HepG2 (cell line): ENCODE measurements at regions not wholly inside any gene's neighbourhood (a gene's known extent, or its start where the extent isn't known, plus 50 kb on each side); places are given as distances from the start of the nearest gene placed in this dataset.

ENCODE experiments used
- ATAC-seq: fragments of 200-7000 bp; cut with Tn5 transposase; 3 replicates; pipeline ENCODE4 v1.9.1; 2020; ENCODE audit warnings: mild to moderate bottlenecking, moderate library complexity
- BruUV-seq: library from RNA; stranded (reverse); fragments of 400-500 nt; replicated peaks from 2 replicates; lab custom pipeline; 2021; lab: Mats Ljungman, UMichigan
- CTCF ChIA-PET: fragments of 300-600 bp; formaldehyde crosslinking; extraction: SDS; loops from one replicate; lab custom pipeline; 2021; ENCODE audit warnings: low total read pairs, inconsistent platforms, low intra/inter-chr PET ratio; lab: Yijun Ruan, JAX
- POLR2A ChIA-PET: fragments of 350-600 bp; sonication (Branson Sonifier 250); formaldehyde crosslinking; loops from one replicate; lab custom pipeline; 2020; ENCODE audit warnings: antibody characterized with exemption, inconsistent platforms; lab: Yijun Ruan, JAX
- DNase-seq: peaks from one replicate; pipeline ENCODE4 v3.0.0-alpha.2; 2015; ENCODE audit warnings: low spot score
- FAIRE-seq: peaks from 3 replicates; lab custom pipeline; 2011; peaks lifted over from hg19 to GRCh38; lab: Jason Lieb, UNC
- H2AFZ ChIP-seq: one replicate; pipeline ENCODE4 v1.6.1; 2011; ENCODE audit warnings: low read length, inconsistent platforms
- H3K27ac ChIP-seq: fragments of 300-600 bp; 3 replicates; pipeline ENCODE4 v1.8.0; 2011; ENCODE audit warnings: mixed run types, mild to moderate bottlenecking, mixed read lengths, low read length, inconsistent platforms; ENCODE audit not compliant: insufficient read depth; ENCODE audit errors: extremely low read length
- H3K27me3 ChIP-seq, 2 experiments: fragments of 200-600 bp in 1 of 2; 2 replicates in 1 of 2; 3 replicates in 1 of 2; pipeline versions ENCODE4 v1.6.0 to v1.8.0; 2011; ENCODE audit warnings: low read length in 2 of 2, mild to moderate bottlenecking in 2 of 2, moderate library complexity in 2 of 2, inconsistent platforms in 1 of 2; ENCODE audit not compliant: insufficient read depth in 2 of 2, control insufficient read depth in 1 of 2
- H3K36me3 ChIP-seq, 2 experiments: fragments of 200-600 bp in 1 of 2; replicated peaks in 1 of 2; 2 replicates in 1 of 2; 3 replicates in 1 of 2; pipeline versions ENCODE4 v1.5.1 to v1.8.0; 2011; ENCODE audit warnings: low read length in 2 of 2, inconsistent platforms in 1 of 2; ENCODE audit not compliant: insufficient read depth in 2 of 2, control insufficient read depth in 1 of 2
- H3K4me1 ChIP-seq: 2 replicates; pipeline ENCODE4 v1.5.1; 2012; ENCODE audit warnings: low read length, inconsistent platforms; ENCODE audit not compliant: insufficient read depth
- H3K4me2 ChIP-seq: 2 replicates; pipeline ENCODE4 v1.6.0; 2011; ENCODE audit warnings: low read depth, low read length, inconsistent platforms
- H3K4me3 ChIP-seq, 3 experiments: fragments of 200-600 bp in 1 of 3; sonication (generic), shearing (Covaris generic) in 1 of 3; replicated peaks in 1 of 3; 2 replicates each; pipeline ENCODE4 v1.5.1; 2011 to 2016; ENCODE audit warnings: low read length in 3 of 3, inconsistent platforms in 2 of 3, low read depth in 2 of 3, mild to moderate bottlenecking in 2 of 3, control low read depth in 1 of 3, mixed read lengths in 1 of 3; ENCODE audit not compliant: insufficient read depth in 1 of 3
- H3K79me2 ChIP-seq: one replicate; pipeline ENCODE4 v1.6.1; 2011; ENCODE audit warnings: low read length, inconsistent platforms; ENCODE audit not compliant: insufficient read depth
- H3K9ac ChIP-seq: 2 replicates; pipeline ENCODE4 v1.6.0; 2011; ENCODE audit warnings: mild to moderate bottlenecking, low read depth, low read length, inconsistent platforms; ENCODE audit not compliant: insufficient read depth
- H3K9me3 ChIP-seq: 2 replicates; pipeline ENCODE4 v1.5.1; 2012; ENCODE audit warnings: mild to moderate bottlenecking, low read length
- H4K20me1 ChIP-seq: 2 replicates; pipeline ENCODE4 v1.6.0; 2011; ENCODE audit warnings: inconsistent platforms, mild to moderate bottlenecking, low read length, moderate library complexity; ENCODE audit not compliant: insufficient read depth
- HNRNPH1 ChIP-seq: fragments of 200-400 bp; formaldehyde crosslinking; optimal IDR thresholded peaks from 2 replicates; pipeline ENCODE3; 2017; ENCODE audit warnings: mild to moderate bottlenecking, low read depth, low read length
- MXI1 ChIP-seq: IDR thresholded peaks from 3 replicates; pipeline ENCODE4 v1.6.1; 2012; ENCODE audit warnings: low read depth, low read length, inconsistent platforms, borderline replicate concordance
- RBM22 ChIP-seq: fragments of 200-400 bp; formaldehyde crosslinking; optimal IDR thresholded peaks from 2 replicates; pipeline ENCODE3; 2017; ENCODE audit warnings: mild to moderate bottlenecking, low read length, moderate library complexity
- THYN1 ChIP-seq: sonication (generic); formaldehyde crosslinking; IDR thresholded peaks from 2 replicates; pipeline ENCODE4 v1.8.1; 2023; ENCODE audit warnings: low read depth, mild to moderate bottlenecking, moderate library complexity, missing genetic modification reagents, borderline replicate concordance
- ZNF17 ChIP-seq: sonication (generic); formaldehyde crosslinking; IDR thresholded peaks from 2 replicates; pipeline ENCODE4 v1.5.0; 2020; ENCODE audit warnings: mild to moderate bottlenecking, missing genetic modification reagents
- ZNF362 ChIP-seq: sonication (generic); formaldehyde crosslinking; IDR thresholded peaks from 2 replicates; pipeline ENCODE4 v1.4.0; 2020; ENCODE audit warnings: missing genetic modification reagents, mild to moderate bottlenecking, borderline replicate concordance
- ZNF510 ChIP-seq: sonication (generic); formaldehyde crosslinking; IDR thresholded peaks from 2 replicates; pipeline ENCODE4 v1.4.0; 2020; ENCODE audit warnings: low read depth, mild to moderate bottlenecking, missing genetic modification reagents
- ZNF546 ChIP-seq: sonication (generic); formaldehyde crosslinking; conservative IDR thresholded peaks from 2 replicates; pipeline ENCODE4 v1.8.1; 2023; ENCODE audit warnings: mild to moderate bottlenecking, missing genetic modification reagents
- ZNF614 ChIP-seq: IDR thresholded peaks from 2 replicates; pipeline ENCODE4 v1.6.1; 2018; ENCODE audit warnings: missing biosample characterization, missing genetic modification reagents, inconsistent platforms, borderline replicate concordance
- ZNF749 ChIP-seq: sonication (generic); formaldehyde crosslinking; IDR thresholded peaks from 2 replicates; pipeline ENCODE4 v1.8.0; 2022; ENCODE audit warnings: mild to moderate bottlenecking, missing genetic modification reagents, moderate library complexity, borderline replicate concordance
- ZNF75D ChIP-seq: sonication (generic); formaldehyde crosslinking; IDR thresholded peaks from 2 replicates; pipeline ENCODE4 v1.8.1; 2023; ENCODE audit warnings: missing genetic modification reagents, mild to moderate bottlenecking, borderline replicate concordance
- in situ Hi-C: cut with HindIII; loops from 2 replicates; pipeline ENCODE4 v1.10.0; 2017; ENCODE audit warnings: low pct_unique_long_range_greater_than_20kb; ENCODE audit not compliant: extremely low pct_ligation_motif_present
- intact Hi-C: fragments of 100-400 bp; cut with micrococcal nuclease; formaldehyde crosslinking; loops from one replicate; pipeline ENCODE4 v1.10.0; 2022; ENCODE audit not compliant: unreplicated experiment

GRCh38 chr4:140311257-140311835, 62.1 kb upstream of the SCOC start:
- H3K4me2 ChIP-seq: no peak overlapping the region
- no peak for FAIRE-seq
- in situ Hi-C loops: no loop called here
- intact Hi-C loops: no loop called here
- H3K27ac ChIP-seq: no peak overlapping the region
- no peak overlapping the region for H2AFZ ChIP-seq
- no peak for DNase-seq
- no peaks in the 10 kb centered on the region for H3K9me3 ChIP-seq
- BruUV-seq: no TSS peak
- TF ChIP-seq ZNF362 (CRISPR knock-in tag): no peak
- TF ChIP-seq ZNF749 (CRISPR knock-in tag): no peak
- no peak for TF ChIP-seq ZNF510 (CRISPR knock-in tag)
- no peak for TF ChIP-seq ZNF17
- no peak for TF ChIP-seq MXI1
- no peak for TF ChIP-seq ZNF614 (CRISPR knock-in tag)
- TF ChIP-seq ZNF546 (CRISPR knock-in tag): no peak
- no peak for TF ChIP-seq THYN1 (CRISPR knock-in tag)
- no peak for TF ChIP-seq ZNF75D
- no peak for TF ChIP-seq RBM22
- TF ChIP-seq HNRNPH1: no peak
- H4K20me1 ChIP-seq: no peaks in the 10 kb centered on the region
- no peaks in the 10 kb centered on the region for H3K36me3 ChIP-seq
- no peak overlapping the region for H3K9ac ChIP-seq
- H3K27me3 ChIP-seq: peaks cover 0 to 5% of the 10 kb centered on the region in 2 experiments; a peak in 2 of 5 replicates
- no peak for ATAC-seq
- CTCF ChIA-PET: no interaction called here
- no peaks in the 10 kb centered on the region for H3K4me1 ChIP-seq
- POLR2A ChIA-PET: no interaction called here
- no peaks in the 10 kb centered on the region for H3K79me2 ChIP-seq
- no peak overlapping the region for H3K4me3 ChIP-seq
